Activated CD4-positive, CD25-positive, alpha-beta regulatory T cell treated with anti-CD3 and anti-CD28 coated beads, Interleukin-2, amount 50 U/mL, for 16 hours (primary cell): ENCODE measurements at regions not wholly inside any gene's neighbourhood (a gene's known extent, or its start where the extent isn't known, plus 50 kb on each side); places are given as distances from the start of the nearest gene placed in this dataset.
"Not testable (repeated sequence)": the region's sequence is repeated elsewhere in the genome, so short reads cannot be mapped to it uniquely, and the experiment has no call there.

Experiments used
- DNase-seq: peaks from one replicate; pipeline ENCODE4 v3.0.0-alpha.2; 2020; ENCODE audit warnings: low read depth, low spot score

GRCh38 chr2:36235882-36236281 lies 119.7 kb upstream of the CRIM1 start:
- DNase-seq: no peak

DNA sequence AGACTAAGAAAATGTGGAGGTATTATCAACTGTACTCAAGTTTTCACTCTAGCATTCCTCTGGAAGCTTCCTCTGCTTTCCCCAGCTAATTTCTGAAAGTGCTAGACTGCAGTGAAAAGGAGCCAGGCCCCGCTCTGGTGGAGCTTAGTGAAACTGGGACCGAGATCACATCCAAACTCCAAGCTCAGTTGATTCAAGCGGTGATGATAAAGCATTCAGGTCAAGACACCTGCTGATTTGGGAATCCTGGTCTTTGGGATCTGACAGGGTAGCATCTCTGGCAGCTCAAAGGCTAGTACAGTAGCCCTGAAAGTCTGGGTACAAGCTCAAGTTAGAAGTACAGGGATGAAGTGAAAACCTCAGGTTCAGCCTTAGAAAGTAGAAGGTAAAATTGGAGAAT lies 120.2 kb upstream of the CRIM1 start:
- no peak for DNase-seq

- DNase-seq: no peak
Observed at GRCh38 chr2:36223259-36223658, 132.3 kb upstream of the CRIM1 start.

- DNase-seq: no peak
Observed at GRCh38 chr2:36222485-36222884, 133.1 kb upstream of the CRIM1 start.

- no peak for DNase-seq
Observed at GRCh38 chr2:36214691-36215090, 140.9 kb upstream of the CRIM1 start.

- no peak for DNase-seq
Observed at GRCh38 chr2:36203366-36203765, 152.2 kb upstream of the CRIM1 start.

DNA sequence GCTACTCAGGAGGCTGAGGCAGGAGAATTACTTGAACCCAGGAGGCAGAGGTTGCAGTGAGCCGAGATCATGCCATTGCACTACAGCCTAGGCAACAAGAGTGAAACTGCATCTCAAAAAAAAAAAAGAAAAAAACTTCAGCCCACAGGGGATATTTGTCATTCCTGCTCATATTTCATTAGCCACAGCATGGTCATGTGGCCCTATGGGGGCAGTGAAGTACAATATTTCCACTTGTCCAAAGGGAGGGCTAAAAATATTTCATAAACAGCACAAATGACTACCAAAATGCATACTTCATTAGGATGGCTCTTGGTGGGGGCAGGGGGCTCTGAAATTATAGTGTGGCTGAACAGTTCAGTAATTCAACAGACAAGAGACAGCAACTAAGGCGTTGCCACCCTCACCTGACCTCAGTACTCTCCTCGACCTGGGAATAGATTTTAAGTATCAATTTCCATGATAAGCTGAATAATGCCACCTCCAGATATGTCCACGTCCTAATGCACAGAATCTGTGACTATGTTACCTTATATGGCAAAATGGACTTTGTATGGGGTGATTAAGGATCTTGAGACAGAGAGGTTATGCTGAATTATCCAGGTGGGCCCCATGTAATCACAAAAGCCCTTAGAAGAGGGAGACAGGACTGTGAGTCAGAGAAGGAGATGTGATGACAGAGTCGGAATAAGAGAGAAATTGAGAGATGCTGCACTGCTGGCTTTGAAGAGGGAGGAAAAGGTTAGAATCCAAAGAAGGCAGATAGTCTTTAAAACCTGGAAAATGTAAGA lies 158.2 kb upstream of the CRIM1 start:
- no peak for DNase-seq

DNA sequence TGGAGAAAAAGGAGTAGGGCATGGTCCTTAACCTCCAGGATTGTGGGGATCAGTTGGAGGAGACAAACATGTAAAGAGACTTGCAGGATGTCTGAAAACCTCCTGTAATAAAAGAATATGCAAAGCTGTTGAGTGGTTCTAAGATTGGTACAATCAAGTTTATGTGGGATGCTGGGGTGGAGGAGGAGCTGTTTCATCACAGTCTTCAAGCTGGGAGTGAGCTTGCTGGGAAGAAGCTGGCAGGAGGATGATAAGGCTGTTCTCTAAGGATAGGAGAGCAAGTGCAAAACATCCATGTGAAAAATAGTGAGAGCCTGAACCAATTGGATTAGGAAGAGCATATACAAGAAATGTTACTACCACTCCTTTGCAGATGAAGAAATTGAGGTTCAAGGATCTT lies 161.9 kb upstream of the CRIM1 start:
- no peak for DNase-seq

DNA sequence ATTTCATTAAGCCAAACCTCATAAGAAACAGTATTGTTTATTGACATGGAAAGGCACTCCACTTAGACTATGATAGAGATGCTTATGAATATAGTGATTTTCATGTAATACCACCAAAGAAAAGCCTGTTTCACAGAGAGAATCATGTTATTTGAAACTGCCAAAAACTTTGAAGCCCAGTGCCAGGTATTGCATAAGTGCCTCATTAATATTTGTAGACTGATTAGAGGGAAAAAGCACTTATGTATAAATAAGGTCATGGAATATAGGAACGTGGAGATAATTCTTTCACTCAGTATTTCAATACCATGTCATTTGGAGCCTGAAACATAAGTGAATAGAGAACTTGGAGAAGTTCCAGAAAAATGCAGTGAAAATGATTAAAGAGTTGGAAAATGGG lies 162.6 kb upstream of the CRIM1 start:
- no peak for DNase-seq

- DNase-seq: no peak
Observed at GRCh38 chr2:36190097-36190496, 165.5 kb upstream of the CRIM1 start.

DNA sequence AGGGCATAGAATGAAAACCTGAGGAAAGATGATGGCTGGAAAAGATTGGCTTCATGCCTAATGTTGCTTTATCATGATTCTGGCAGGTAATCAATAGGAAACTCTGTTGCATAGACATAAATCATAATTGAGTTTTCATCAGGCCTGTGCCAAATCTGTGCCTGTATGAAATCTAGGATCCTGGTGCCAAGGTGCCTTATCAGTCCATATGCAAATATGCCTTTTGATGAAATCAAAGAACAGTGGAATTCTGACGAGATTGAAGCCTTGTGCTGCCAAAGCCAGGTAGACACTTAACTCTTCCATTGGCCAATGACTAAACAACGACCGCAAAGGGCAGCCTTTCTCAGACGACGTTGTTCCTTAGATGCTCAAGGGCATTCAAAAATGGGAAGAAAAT lies 170.0 kb upstream of the CRIM1 start:
- DNase-seq: no peak

GRCh38 chr2:36184848-36185247 lies 170.7 kb upstream of the CRIM1 start:
- no peak for DNase-seq

DNA sequence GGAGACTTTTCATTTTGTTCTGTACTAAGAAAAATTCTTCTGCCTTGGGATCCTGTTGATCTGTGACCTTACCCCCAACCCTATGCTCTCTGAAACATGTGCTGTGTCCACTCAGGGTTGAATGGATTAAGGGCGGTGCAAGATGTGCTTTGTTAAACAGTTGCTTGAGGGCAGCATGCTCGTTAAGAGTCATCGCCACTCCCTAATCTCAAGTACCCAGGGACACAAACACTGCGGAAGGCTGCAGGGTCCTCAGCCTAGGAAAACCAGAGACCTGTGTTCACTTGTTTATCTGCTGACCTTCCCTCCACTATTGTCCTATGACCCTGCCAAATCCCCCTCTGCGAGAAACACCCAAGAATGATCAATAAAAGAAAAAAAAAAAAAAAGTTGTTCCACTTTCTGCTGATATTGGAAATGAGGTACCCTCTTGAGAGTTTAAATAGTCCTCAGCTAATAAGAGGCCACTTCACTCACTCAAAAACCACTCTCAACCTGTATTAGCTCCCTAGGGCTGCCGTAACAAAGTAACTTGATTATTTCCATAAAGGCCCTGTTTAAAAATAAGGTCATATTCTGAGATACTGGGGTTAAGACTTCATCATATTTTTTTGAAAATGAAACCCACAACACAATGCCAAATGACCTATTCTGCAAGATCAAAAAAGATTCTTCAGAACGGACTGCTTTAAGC lies 174.6 kb upstream of the CRIM1 start:
- DNase-seq: not testable (repeated sequence)

GRCh38 chr2:36180293-36180692 lies 175.3 kb upstream of the CRIM1 start:
- DNase-seq: not testable (repeated sequence)

DNA sequence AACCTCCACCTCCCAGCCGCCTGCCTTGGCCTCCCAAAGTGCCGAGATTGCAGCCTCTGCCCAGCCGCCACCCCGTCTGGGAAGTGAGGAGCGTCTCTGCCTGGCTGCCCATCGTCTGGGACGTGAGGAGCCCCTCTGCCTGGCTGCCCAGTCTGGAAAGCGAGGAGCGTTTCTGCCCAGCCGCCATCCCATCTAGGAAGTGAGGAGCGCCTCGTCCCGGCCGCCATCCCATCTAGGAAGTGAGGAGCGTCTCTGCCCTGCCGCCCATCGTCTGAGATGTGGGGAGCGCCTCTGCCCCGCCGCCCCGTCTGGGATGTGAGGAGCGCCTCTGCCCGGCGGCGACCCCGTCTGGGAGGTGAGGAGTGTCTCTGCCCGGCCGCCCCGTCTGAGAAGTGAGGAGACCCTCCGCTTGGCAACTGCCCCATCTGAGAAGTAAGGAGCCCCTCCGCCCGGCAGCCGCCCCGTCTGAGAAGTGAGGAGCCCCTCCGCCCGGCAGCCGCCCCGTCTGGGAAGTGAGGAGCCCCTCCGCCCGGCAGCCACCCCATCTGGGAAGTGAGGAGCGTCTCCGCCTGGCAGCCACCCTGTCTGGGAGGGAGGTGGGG lies 175.8 kb upstream of the CRIM1 start:
- not testable (repeated sequence) for DNase-seq

GRCh38 chr2:36178384-36178783 lies 177.2 kb upstream of the CRIM1 start:
- DNase-seq: no peak

DNA sequence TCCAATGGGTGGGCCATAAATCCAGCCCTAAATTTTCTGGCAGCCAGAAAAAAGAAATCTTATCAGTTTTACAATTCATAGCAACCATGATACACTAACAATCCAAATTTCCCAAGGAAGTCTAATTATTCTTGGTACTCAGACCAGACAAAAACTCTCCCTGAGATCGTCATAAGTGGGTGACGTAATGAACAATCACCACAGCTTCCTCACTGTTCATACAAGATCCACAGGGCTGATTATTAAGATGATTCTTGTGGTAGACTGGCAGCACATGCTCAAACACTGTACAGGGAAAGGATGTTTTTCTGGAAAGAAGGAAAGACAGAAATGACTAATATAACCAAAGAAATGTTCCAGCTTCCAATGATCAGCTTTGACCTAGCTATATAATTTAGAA lies 178.3 kb upstream of the CRIM1 start:
- DNase-seq: no peak

DNA sequence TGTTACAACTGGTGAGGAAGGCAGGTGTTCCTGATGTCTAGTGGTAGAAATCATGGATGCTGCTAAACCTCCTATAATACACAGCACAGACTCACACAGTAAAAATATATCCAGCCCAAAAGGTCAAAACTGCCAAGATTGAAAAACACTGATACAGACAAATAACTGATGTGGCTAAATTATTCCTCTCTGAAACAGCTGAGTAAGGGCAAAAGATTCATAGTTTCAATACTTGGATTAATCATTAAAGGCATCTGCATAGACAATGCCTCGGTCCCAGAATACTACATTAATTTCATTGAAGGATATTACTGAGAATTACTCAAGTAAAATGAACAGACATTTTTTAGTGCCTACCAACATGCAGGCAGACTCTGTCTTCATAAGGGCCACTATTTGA lies 180.7 kb upstream of the CRIM1 start:
- no peak for DNase-seq

DNA sequence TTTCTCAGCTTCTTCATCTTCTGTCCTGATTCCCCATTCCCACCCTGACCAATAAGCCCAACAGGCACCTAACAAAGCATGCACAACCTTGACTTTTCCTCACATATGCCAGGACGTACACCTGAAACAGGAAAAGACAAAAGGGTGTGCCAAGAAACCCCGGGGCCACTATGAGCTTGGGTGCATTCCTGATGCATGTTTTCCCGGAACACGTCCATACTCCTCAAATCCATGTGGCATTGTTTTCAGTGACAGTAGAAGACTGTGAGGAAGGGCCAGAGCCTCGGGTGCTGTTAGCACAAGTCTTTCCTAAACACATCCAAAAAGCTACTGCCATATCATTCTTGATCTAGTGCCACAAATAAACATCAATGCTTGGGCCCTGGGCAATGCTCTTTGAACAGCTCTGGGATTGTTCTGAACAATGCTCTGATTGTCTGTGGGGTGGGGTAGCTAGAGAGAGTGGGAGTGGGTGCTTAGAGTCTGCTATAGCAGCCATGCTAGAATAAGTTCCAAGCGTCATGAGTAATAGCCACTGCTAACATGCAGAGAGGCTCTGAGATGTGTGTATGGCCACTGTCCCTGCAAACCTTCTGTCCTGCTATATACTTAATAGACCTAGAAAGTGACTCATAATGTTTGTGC lies 181.7 kb upstream of the CRIM1 start:
- no peak for DNase-seq

- DNase-seq: no peak
Observed at GRCh38 chr2:36172824-36173223, 182.8 kb upstream of the CRIM1 start.

GRCh38 chr2:36170805-36171204 lies 184.8 kb upstream of the CRIM1 start:
- no peak for DNase-seq

DNA sequence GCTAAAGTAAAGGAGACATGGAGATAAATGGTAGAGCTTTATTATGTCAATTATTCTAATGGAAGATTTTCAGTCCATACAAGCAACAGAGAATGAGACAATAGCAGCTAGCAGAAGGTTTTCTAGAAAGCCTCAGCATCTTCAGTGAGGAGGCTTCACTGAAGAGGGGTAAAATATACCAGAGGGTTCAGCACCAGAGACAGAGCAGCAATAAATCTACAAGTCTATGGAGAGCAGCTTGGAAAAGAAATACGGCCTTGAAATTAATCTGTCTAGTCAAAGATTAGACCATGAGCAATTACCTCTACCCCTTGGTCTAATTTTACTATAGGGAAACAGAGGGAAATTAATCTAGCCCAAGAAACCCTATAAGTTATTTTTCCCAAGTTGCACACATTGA lies 185.7 kb upstream of the CRIM1 start:
- DNase-seq: no peak
